GM23338 (cell line): ENCODE measurements at regions not wholly inside any gene's neighbourhood (a gene's known extent, or its start where the extent isn't known, plus 50 kb on each side); places are given as distances from the start of the nearest gene placed in this dataset.

Experiments
- ATAC-seq: fragments of 200-7000 bp; cut with Tn5 transposase; 3 replicates; pipeline ENCODE4 v1.9.1; 2020
- DNase-seq: peaks from one replicate; pipeline ENCODE4 v3.0.0-alpha.2; 2015; ENCODE audit warnings: low spot score
- H2AFZ ChIP-seq: fragments of 200-600 bp; sonication (generic); 2 replicates; pipeline ENCODE4 v1.8.0; 2016; ENCODE audit warnings: antibody characterized with exemption, mild to moderate bottlenecking, moderate library complexity
- H3F3A ChIP-seq: fragments of 200-600 bp; sonication (generic); replicated peaks from 2 replicates; pipeline ENCODE4 v1.8.0; 2017; ENCODE audit warnings: antibody characterized with exemption, mixed run types, low read depth
- H3K27ac ChIP-seq: fragments of 200-600 bp; sonication (generic); 2 replicates; pipeline ENCODE4 v1.6.1; 2016; ENCODE audit warnings: low read depth
- H3K27me3 ChIP-seq: fragments of 200-600 bp; sonication (generic); 2 replicates; pipeline ENCODE4 v1.8.0; 2016; ENCODE audit warnings: mild to moderate bottlenecking, mixed run types, moderate library complexity; ENCODE audit not compliant: insufficient read depth
- H3K36me3 ChIP-seq: fragments of 200-600 bp; sonication (generic); 2 replicates; pipeline ENCODE4 v1.8.0; 2016; ENCODE audit warnings: mild to moderate bottlenecking; ENCODE audit not compliant: insufficient read depth
- H3K4me1 ChIP-seq: fragments of 200-600 bp; sonication (generic); 2 replicates; pipeline ENCODE4 v1.8.0; 2016; ENCODE audit warnings: mild to moderate bottlenecking, moderate library complexity; ENCODE audit not compliant: insufficient read depth
- H3K4me2 ChIP-seq: fragments of 200-600 bp; sonication (generic); 2 replicates; pipeline ENCODE4 v1.7.1; 2017; ENCODE audit warnings: mixed run types
- H3K4me3 ChIP-seq: fragments of 200-600 bp; sonication (generic); 2 replicates; pipeline ENCODE4 v1.6.1; 2016; ENCODE audit warnings: mixed run types
- H3K79me2 ChIP-seq: fragments of 200-600 bp; sonication (generic); replicated peaks from 2 replicates; pipeline ENCODE4 v1.8.0; 2017; ENCODE audit warnings: mild to moderate bottlenecking; ENCODE audit not compliant: insufficient read depth
- H3K9me2 ChIP-seq: fragments of 200-600 bp; sonication (generic); 2 replicates; pipeline ENCODE4 v1.8.0; 2017; ENCODE audit not compliant: insufficient read depth
- H4K20me1 ChIP-seq: fragments of 200-600 bp; sonication (generic); replicated peaks from 2 replicates; pipeline ENCODE4 v1.8.0; 2017; ENCODE audit warnings: mild to moderate bottlenecking; ENCODE audit not compliant: insufficient read depth
- H3K27ac Mint-ChIP-seq: 2 replicates; pipeline ENCODE4 v1.8.0; 2020; ENCODE audit warnings: inconsistent platforms, mild to moderate bottlenecking, moderate library complexity, mixed read lengths
- H3K27me3 Mint-ChIP-seq: 3 replicates; pipeline ENCODE4 v1.8.0; 2022; ENCODE audit warnings: low read depth, mild to moderate bottlenecking, moderate library complexity, mixed read lengths, inconsistent platforms; ENCODE audit not compliant: insufficient read depth, poor library complexity
- H3K36me3 Mint-ChIP-seq: 3 replicates; pipeline ENCODE4 v1.8.0; 2021; ENCODE audit warnings: low read depth, mild to moderate bottlenecking, inconsistent platforms, moderate library complexity, mixed read lengths
- H3K4me1 Mint-ChIP-seq: 3 replicates; pipeline ENCODE4 v1.8.0; 2020; ENCODE audit warnings: mild to moderate bottlenecking, inconsistent platforms, mixed read lengths
- H3K4me3 Mint-ChIP-seq: 3 replicates; pipeline ENCODE4 v1.8.0; 2021; ENCODE audit warnings: moderate library complexity, mild to moderate bottlenecking, inconsistent platforms, mixed read lengths
- H3K9me3 Mint-ChIP-seq: 3 replicates; pipeline ENCODE4 v1.8.0; 2020; ENCODE audit warnings: moderate library complexity, mild to moderate bottlenecking, inconsistent platforms, mixed read lengths
- EZH2phosphoT487 ChIP-seq: fragments of 200-600 bp; sonication (generic); IDR thresholded peaks from one replicate; pipeline ENCODE4 v1.8.1; 2018; ENCODE audit warnings: antibody characterized with exemption; ENCODE audit not compliant: unreplicated experiment
- JUNB ChIP-seq: IDR thresholded peaks from one replicate; pipeline ENCODE4 v1.6.1; 2016; ENCODE audit warnings: antibody characterized with exemption; ENCODE audit not compliant: unreplicated experiment
- NANOG ChIP-seq: IDR thresholded peaks from 2 replicates; pipeline ENCODE4 v1.6.1; 2016; ENCODE audit warnings: antibody characterized with exemption, borderline replicate concordance
- POLR2AphosphoS5 ChIP-seq: IDR thresholded peaks from 2 replicates; pipeline ENCODE4 v1.6.1; 2016; ENCODE audit warnings: antibody characterized with exemption, low read depth
- STAT1 ChIP-seq: IDR thresholded peaks from one replicate; pipeline ENCODE4 v1.6.1; 2016; ENCODE audit warnings: antibody characterized with exemption; ENCODE audit not compliant: unreplicated experiment
- ZNF114 ChIP-seq: fragments of 250-450 bp; sonication (Bioruptor Pico); IDR thresholded peaks from 2 replicates; pipeline ENCODE4 v1.5.0; 2020; ENCODE audit warnings: mild to moderate bottlenecking, moderate library complexity
- ZNF331 ChIP-seq: fragments of 250-450 bp; sonication (Bioruptor Pico); IDR thresholded peaks from 2 replicates; pipeline ENCODE4 v1.5.0; 2020; ENCODE audit warnings: low read depth, mild to moderate bottlenecking, moderate library complexity
- TF ChIP-seq, protein P1 (sequence below): IDR thresholded peaks from one replicate; pipeline ENCODE4 v1.6.1; 2018; ENCODE audit warnings: antibody characterized with exemption; ENCODE audit not compliant: unreplicated experiment
- TF ChIP-seq, protein P2 (sequence below): fragments of 250-450 bp; sonication (Bioruptor Pico); IDR thresholded peaks from 2 replicates; pipeline ENCODE4 v1.5.0; 2020; ENCODE audit warnings: mild to moderate bottlenecking, moderate library complexity

DNA sequence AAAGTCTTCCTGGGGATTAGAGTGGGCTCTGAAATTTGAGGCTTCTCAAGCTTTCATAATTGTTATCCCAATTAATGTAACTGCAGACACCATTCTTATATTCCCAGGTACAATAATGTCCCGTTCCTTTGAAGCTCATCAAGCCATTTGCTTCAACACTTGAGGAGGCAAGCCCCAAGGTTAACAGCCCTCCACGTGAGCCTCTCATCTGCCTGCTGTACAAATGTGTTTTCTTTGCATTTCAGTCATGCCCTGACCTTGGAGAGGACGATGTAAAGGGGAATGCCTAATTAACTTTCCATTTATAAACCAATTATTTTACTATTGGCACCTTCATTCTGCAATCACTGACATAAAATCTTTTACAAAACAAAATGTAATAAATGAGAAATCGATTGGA, 106.3 kb downstream of the SETD4 start:
- Mint-ChIP-seq H3K9me3 (peaks cover 5% of the 10 kb centered on the region; the same call in 1 of the 3 replicates), H3K4me1 (no peaks in the 10 kb centered on the region), H3K27me3 (peaks cover 4% of the 10 kb centered on the region)

More for the DNA sequence above, 106.3 kb downstream of the SETD4 start:
- TF ChIP-seq ZNF331: no peak
- TF ChIP-seq NANOG: no peak
- no peak for TF ChIP-seq JUNB
- no peak for TF ChIP-seq ZNF114 (CRISPR knock-in tag)
- TF ChIP-seq, protein P1, sequence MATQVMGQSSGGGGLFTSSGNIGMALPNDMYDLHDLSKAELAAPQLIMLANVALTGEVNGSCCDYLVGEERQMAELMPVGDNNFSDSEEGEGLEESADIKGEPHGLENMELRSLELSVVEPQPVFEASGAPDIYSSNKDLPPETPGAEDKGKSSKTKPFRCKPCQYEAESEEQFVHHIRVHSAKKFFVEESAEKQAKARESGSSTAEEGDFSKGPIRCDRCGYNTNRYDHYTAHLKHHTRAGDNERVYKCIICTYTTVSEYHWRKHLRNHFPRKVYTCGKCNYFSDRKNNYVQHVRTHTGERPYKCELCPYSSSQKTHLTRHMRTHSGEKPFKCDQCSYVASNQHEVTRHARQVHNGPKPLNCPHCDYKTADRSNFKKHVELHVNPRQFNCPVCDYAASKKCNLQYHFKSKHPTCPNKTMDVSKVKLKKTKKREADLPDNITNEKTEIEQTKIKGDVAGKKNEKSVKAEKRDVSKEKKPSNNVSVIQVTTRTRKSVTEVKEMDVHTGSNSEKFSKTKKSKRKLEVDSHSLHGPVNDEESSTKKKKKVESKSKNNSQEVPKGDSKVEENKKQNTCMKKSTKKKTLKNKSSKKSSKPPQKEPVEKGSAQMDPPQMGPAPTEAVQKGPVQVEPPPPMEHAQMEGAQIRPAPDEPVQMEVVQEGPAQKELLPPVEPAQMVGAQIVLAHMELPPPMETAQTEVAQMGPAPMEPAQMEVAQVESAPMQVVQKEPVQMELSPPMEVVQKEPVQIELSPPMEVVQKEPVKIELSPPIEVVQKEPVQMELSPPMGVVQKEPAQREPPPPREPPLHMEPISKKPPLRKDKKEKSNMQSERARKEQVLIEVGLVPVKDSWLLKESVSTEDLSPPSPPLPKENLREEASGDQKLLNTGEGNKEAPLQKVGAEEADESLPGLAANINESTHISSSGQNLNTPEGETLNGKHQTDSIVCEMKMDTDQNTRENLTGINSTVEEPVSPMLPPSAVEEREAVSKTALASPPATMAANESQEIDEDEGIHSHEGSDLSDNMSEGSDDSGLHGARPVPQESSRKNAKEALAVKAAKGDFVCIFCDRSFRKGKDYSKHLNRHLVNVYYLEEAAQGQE: no peak
- TF ChIP-seq STAT1: no peak
- TF ChIP-seq POLR2AphosphoS5: no peak
- TF ChIP-seq, protein P2, sequence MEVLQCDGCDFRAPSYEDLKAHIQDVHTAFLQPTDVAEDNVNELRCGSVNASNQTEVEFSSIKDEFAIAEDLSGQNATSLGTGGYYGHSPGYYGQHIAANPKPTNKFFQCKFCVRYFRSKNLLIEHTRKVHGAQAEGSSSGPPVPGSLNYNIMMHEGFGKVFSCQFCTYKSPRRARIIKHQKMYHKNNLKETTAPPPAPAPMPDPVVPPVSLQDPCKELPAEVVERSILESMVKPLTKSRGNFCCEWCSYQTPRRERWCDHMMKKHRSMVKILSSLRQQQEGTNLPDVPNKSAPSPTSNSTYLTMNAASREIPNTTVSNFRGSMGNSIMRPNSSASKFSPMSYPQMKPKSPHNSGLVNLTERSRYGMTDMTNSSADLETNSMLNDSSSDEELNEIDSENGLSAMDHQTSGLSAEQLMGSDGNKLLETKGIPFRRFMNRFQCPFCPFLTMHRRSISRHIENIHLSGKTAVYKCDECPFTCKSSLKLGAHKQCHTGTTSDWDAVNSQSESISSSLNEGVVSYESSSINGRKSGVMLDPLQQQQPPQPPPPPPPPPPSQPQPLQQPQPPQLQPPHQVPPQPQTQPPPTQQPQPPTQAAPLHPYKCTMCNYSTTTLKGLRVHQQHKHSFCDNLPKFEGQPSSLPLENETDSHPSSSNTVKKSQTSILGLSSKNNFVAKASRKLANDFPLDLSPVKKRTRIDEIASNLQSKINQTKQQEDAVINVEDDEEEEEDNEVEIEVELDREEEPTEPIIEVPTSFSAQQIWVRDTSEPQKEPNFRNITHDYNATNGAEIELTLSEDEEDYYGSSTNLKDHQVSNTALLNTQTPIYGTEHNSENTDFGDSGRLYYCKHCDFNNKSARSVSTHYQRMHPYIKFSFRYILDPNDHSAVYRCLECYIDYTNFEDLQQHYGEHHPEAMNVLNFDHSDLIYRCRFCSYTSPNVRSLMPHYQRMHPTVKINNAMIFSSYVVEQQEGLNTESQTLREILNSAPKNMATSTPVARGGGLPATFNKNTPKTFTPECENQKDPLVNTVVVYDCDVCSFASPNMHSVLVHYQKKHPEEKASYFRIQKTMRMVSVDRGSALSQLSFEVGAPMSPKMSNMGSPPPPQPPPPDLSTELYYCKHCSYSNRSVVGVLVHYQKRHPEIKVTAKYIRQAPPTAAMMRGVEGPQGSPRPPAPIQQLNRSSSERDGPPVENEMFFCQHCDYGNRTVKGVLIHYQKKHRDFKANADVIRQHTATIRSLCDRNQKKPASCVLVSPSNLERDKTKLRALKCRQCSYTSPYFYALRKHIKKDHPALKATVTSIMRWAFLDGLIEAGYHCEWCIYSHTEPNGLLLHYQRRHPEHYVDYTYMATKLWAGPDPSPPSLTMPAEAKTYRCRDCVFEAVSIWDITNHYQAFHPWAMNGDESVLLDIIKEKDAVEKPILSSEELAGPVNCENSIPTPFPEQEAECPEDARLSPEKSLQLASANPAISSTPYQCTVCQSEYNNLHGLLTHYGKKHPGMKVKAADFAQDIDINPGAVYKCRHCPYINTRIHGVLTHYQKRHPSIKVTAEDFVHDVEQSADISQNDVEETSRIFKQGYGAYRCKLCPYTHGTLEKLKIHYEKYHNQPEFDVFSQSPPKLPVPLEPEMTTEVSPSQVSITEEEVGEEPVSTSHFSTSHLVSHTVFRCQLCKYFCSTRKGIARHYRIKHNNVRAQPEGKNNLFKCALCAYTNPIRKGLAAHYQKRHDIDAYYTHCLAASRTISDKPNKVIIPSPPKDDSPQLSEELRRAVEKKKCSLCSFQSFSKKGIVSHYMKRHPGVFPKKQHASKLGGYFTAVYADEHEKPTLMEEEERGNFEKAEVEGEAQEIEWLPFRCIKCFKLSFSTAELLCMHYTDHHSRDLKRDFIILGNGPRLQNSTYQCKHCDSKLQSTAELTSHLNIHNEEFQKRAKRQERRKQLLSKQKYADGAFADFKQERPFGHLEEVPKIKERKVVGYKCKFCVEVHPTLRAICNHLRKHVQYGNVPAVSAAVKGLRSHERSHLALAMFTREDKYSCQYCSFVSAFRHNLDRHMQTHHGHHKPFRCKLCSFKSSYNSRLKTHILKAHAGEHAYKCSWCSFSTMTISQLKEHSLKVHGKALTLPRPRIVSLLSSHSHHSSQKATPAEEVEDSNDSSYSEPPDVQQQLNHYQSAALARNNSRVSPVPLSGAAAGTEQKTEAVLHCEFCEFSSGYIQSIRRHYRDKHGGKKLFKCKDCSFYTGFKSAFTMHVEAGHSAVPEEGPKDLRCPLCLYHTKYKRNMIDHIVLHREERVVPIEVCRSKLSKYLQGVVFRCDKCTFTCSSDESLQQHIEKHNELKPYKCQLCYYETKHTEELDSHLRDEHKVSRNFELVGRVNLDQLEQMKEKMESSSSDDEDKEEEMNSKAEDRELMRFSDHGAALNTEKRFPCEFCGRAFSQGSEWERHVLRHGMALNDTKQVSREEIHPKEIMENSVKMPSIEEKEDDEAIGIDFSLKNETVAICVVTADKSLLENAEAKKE (CRISPR knock-in tag): no peak
- no peak for TF ChIP-seq EZH2phosphoT487
- Histone ChIP-seq H3F3A (no peaks in the 10 kb centered on the region), H3K27ac (no peak overlapping the region), H2AFZ (no peak overlapping the region), H3K36me3 (no peaks in the 10 kb centered on the region), H3K79me2 (no peaks in the 10 kb centered on the region), H4K20me1 (no peaks in the 10 kb centered on the region), H3K4me2 (no peak overlapping the region), H3K27me3 (no peaks in the 10 kb centered on the region), H3K9me2 (peaks cover 4% of the 10 kb centered on the region; the same call in 1 of the 2 replicates), H3K4me3 (no peak overlapping the region), H3K4me1 (no peaks in the 10 kb centered on the region)
- Mint-ChIP-seq H3K4me3 (no peak overlapping the region), H3K36me3 (no peaks in the 10 kb centered on the region), H3K27ac (no peak overlapping the region)
- ATAC-seq (no peak), DNase-seq (no peak)
